ENCODE measurements at regions not wholly inside any gene's neighbourhood (a gene's known extent, or its start where the extent isn't known, plus 50 kb on each side); places are given as distances from the start of the nearest gene placed in this dataset.

DNA sequence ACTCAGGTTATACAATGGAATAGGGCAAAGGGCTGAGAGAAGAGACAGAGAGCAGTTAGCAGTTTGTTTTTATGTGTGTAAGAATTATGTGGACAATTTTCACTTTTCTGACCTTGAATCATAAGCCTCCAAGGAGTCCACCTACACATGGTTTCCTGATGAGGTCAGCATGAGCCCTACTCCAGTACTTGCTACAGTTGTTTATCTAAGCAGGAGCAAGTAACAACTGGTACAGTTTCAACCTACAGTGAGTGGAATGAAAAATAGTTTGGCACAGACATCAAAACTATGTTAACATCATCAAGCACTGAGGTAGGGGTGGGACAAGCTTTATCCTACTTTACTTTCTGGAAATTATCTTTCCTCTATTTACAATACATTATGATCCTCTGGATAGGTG, 426.7 kb upstream of the ID4 start:
- Histone ChIP-seq H3K27ac (no peak overlapping the region), H3K4me1 (peaks cover 0 to 5% of the 10 kb centered on the region in 2 donors), H3K4me3 (no peak overlapping the region), H3K36me3 (no peaks in the 10 kb centered on the region), H3K9me3 (peaks cover 0 to under 1% of the 10 kb centered on the region in 2 donors), H3K27me3 (no peaks in the 10 kb centered on the region)
- intact Hi-C loops (cut with DNase I) = loop anchor here (5.0 to 10.0 kb wide), 4 partner anchors 83 to 442 kb away; no protein-coding TSS in a partner anchor
- TF ChIP-seq, protein P1, sequence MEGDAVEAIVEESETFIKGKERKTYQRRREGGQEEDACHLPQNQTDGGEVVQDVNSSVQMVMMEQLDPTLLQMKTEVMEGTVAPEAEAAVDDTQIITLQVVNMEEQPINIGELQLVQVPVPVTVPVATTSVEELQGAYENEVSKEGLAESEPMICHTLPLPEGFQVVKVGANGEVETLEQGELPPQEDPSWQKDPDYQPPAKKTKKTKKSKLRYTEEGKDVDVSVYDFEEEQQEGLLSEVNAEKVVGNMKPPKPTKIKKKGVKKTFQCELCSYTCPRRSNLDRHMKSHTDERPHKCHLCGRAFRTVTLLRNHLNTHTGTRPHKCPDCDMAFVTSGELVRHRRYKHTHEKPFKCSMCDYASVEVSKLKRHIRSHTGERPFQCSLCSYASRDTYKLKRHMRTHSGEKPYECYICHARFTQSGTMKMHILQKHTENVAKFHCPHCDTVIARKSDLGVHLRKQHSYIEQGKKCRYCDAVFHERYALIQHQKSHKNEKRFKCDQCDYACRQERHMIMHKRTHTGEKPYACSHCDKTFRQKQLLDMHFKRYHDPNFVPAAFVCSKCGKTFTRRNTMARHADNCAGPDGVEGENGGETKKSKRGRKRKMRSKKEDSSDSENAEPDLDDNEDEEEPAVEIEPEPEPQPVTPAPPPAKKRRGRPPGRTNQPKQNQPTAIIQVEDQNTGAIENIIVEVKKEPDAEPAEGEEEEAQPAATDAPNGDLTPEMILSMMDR (IDR thresholded peaks at IDR 0.05) = no peak
- no peak for DNase-seq (ENCODE audit: low spot score in 2 of 2)

GRCh38 chr6:19413323-19413722, 423.8 kb upstream of the ID4 start:
- no peak overlapping the region for H3K4me3 ChIP-seq
- TF ChIP-seq, protein P1 (IDR thresholded peaks at IDR 0.05) = no peak
- H3K27ac ChIP-seq = peak overlapping the region; percentile 38 to 51
- intact Hi-C loops (cut with DNase I) = loop anchor here (5.0 to 10.0 kb wide), 4 partner anchors 86 to 439 kb away; no protein-coding TSS in a partner anchor
- H3K4me1 ChIP-seq = peaks cover 0 to 5% of the 10 kb centered on the region in 2 donors
- no peak for DNase-seq (ENCODE audit: low spot score in 2 of 2)
- no peaks in the 10 kb centered on the region for H3K36me3 ChIP-seq
- H3K27me3 ChIP-seq = no peaks in the 10 kb centered on the region
- H3K9me3 ChIP-seq = peaks cover 0 to 9% of the 10 kb centered on the region in 2 donors

GRCh38 chr6:19415605-19416326, 421.4 kb upstream of the ID4 start:
- Histone ChIP-seq H3K4me3 (no peak overlapping the region), H3K27ac (no peak overlapping the region), H3K4me1 (peaks cover 0 to 5% of the 10 kb centered on the region in 2 donors), H3K9me3 (peaks cover 0 to 9% of the 10 kb centered on the region in 2 donors), H3K36me3 (no peaks in the 10 kb centered on the region), H3K27me3 (no peaks in the 10 kb centered on the region)
- DNase-seq (ENCODE audit: low spot score in 2 of 2) = no peak
- TF ChIP-seq, protein P1 (IDR thresholded peaks at IDR 0.05) = no peak
- intact Hi-C loops (cut with DNase I) = loop anchor here (10.0 kb wide), 1 partner anchor 389 kb away; no protein-coding TSS in a partner anchor

GRCh38 chr6:19416811-19417210, 420.4 kb upstream of the ID4 start:
- intact Hi-C loops (cut with DNase I) = loop anchor here (10.0 kb wide), 1 partner anchor 388 kb away; no protein-coding TSS in a partner anchor
- DNase-seq (ENCODE audit: low spot score in 2 of 2) = no peak
- H3K27ac ChIP-seq = no peak overlapping the region
- TF ChIP-seq, protein P1 (IDR thresholded peaks at IDR 0.05) = no peak
- no peaks in the 10 kb centered on the region for H3K36me3 ChIP-seq
- peaks cover 0 to 9% of the 10 kb centered on the region in 2 donors for H3K9me3 ChIP-seq
- no peak overlapping the region for H3K4me3 ChIP-seq
- H3K27me3 ChIP-seq = no peaks in the 10 kb centered on the region
- H3K4me1 ChIP-seq = peaks cover 0 to 5% of the 10 kb centered on the region in 2 donors

DNA sequence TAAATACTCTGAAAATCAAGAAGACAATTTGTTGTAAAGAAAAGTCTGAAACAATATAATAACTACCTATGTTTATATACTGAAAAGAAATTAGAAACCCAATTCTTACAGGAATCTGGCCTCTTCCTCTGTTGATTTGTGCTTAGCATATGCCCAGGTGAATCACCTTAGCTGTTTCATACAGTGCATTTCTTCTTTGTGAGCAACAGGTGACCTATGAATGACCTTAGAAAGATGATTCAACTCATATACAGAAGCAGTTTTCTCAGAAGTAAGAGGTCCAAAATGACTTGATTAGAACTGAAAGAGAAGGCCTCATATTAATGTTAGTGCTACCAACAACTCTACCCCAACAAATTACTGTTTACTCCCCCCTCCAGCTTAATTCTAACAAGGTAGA, 419.5 kb upstream of the ID4 start:
- H3K4me1 ChIP-seq = peaks cover 0 to 5% of the 10 kb centered on the region in 2 donors
- TF ChIP-seq, protein P1 (IDR thresholded peaks at IDR 0.05) = no peak
- H3K27ac ChIP-seq = no peak overlapping the region
- no peaks in the 10 kb centered on the region for H3K27me3 ChIP-seq
- H3K4me3 ChIP-seq = no peak overlapping the region
- no peak for DNase-seq (ENCODE audit: low spot score in 2 of 2)
- no peaks in the 10 kb centered on the region for H3K36me3 ChIP-seq
- intact Hi-C loops (cut with DNase I) = loop anchor here (10.0 kb wide), 1 partner anchor 387 kb away; no protein-coding TSS in a partner anchor
- H3K9me3 ChIP-seq = peaks cover 0 to 9% of the 10 kb centered on the region in 2 donors

Measured in ascending aorta (tissue), 2 donors.